ENCODE measurements at regions not wholly inside any gene's neighbourhood (a gene's known extent, or its start where the extent isn't known, plus 50 kb on each side); places are given as distances from the start of the nearest gene placed in this dataset.
A peak's percentile ranks its signal among the peaks of the same experiment; 100 is the strongest.

GRCh38 chr5:117461966-117462365, 887.3 kb upstream of the SEMA6A start:
- DNase-seq, result peak; percentile 3 to 24

GRCh38 chr5:117461403-117461802, 886.8 kb upstream of the SEMA6A start:
- no peak for DNase-seq

- no peak for DNase-seq
These were observed 883.0 kb upstream of the SEMA6A start for GRCh38 chr5:117457656-117458055.

- no peak for DNase-seq
These were observed 882.3 kb upstream of the SEMA6A start for GRCh38 chr5:117456866-117457470.

GRCh38 chr5:117455236-117456233, 880.9 kb upstream of the SEMA6A start:
- no peak for DNase-seq

GRCh38 chr5:117454716-117455212, 880.1 kb upstream of the SEMA6A start:
- no peak for DNase-seq

- no peak for DNase-seq
These were observed 862.2 kb upstream of the SEMA6A start for GRCh38 chr5:117436846-117437245.

GRCh38 chr5:117435203-117435602, 860.6 kb upstream of the SEMA6A start:
- DNase-seq, result no peak

- no peak for DNase-seq
These were observed 859.6 kb upstream of the SEMA6A start for GRCh38 chr5:117434254-117434653.

GRCh38 chr5:117433818-117434217, 859.2 kb upstream of the SEMA6A start:
- DNase-seq, result no peak

GRCh38 chr5:117431091-117431490, 856.5 kb upstream of the SEMA6A start:
- DNase-seq, result no peak

- no peak for DNase-seq
These were observed 850.5 kb upstream of the SEMA6A start for GRCh38 chr5:117425163-117425562.

GRCh38 chr5:117424559-117424958, 849.9 kb upstream of the SEMA6A start:
- no peak for DNase-seq

GRCh38 chr5:117417501-117417900, 842.9 kb upstream of the SEMA6A start:
- DNase-seq, result no peak

GRCh38 chr5:117414926-117415325, 840.3 kb upstream of the SEMA6A start:
- DNase-seq, result no peak

- no peak for DNase-seq
These were observed 837.1 kb upstream of the SEMA6A start for GRCh38 chr5:117411701-117412100.

GRCh38 chr5:117405197-117405596, 830.6 kb upstream of the SEMA6A start:
- DNase-seq, result no peak

- DNase-seq, result peak in 1 of 2 experiments; percentile 8
These were observed 820.0 kb upstream of the SEMA6A start for GRCh38 chr5:117394506-117395157.

GRCh38 chr5:117393125-117393524, 818.5 kb upstream of the SEMA6A start:
- DNase-seq, result no peak

- no peak for DNase-seq
These were observed 805.7 kb upstream of the SEMA6A start for GRCh38 chr5:117380316-117380715.

- DNase-seq, result no peak
These were observed 804.9 kb upstream of the SEMA6A start for GRCh38 chr5:117379521-117379920.

- no peak for DNase-seq
These were observed 802.1 kb upstream of the SEMA6A start for GRCh38 chr5:117376748-117377147.

GRCh38 chr5:117359895-117360294, 785.3 kb upstream of the SEMA6A start:
- DNase-seq, result no peak

Measured in NCI-H446 (cell line).